Activated CD4-positive, alpha-beta T cell treated with anti-CD3 and anti-CD28 coated beads, Interleukin-2, amount 10 ng/mL, durations not matched to agents 24 days and 14 days (primary cell): ENCODE measurements at regions not wholly inside any gene's neighbourhood (a gene's known extent, or its start where the extent isn't known, plus 50 kb on each side); places are given as distances from the start of the nearest gene placed in this dataset.

Experiments
- DNase-seq: peaks from one replicate; pipeline ENCODE4 v3.0.0; 2022
- H3K27ac Mint-ChIP-seq: one replicate; pipeline ENCODE4 v1.8.0; 2022; ENCODE audit warnings: mild to moderate bottlenecking, mixed read lengths
- H3K27me3 Mint-ChIP-seq: one replicate; pipeline ENCODE4 v1.8.0; 2022; ENCODE audit warnings: mixed read lengths
- H3K36me3 Mint-ChIP-seq: one replicate; pipeline ENCODE4 v1.8.0; 2022; ENCODE audit warnings: low read depth, mild to moderate bottlenecking, mixed read lengths
- H3K4me1 Mint-ChIP-seq: one replicate; pipeline ENCODE4 v1.8.0; 2021; ENCODE audit warnings: mixed read lengths
- H3K4me3 Mint-ChIP-seq: one replicate; pipeline ENCODE4 v1.8.0; 2022; ENCODE audit warnings: mild to moderate bottlenecking, moderate library complexity, mixed read lengths
- H3K9me3 Mint-ChIP-seq: one replicate; pipeline ENCODE4 v1.8.0; 2021; ENCODE audit warnings: mixed read lengths
- intact Hi-C: fragments of 100-400 bp; cut with micrococcal nuclease; formaldehyde crosslinking; loops from one replicate; pipeline ENCODE4 v1.15.1; 2023

DNA sequence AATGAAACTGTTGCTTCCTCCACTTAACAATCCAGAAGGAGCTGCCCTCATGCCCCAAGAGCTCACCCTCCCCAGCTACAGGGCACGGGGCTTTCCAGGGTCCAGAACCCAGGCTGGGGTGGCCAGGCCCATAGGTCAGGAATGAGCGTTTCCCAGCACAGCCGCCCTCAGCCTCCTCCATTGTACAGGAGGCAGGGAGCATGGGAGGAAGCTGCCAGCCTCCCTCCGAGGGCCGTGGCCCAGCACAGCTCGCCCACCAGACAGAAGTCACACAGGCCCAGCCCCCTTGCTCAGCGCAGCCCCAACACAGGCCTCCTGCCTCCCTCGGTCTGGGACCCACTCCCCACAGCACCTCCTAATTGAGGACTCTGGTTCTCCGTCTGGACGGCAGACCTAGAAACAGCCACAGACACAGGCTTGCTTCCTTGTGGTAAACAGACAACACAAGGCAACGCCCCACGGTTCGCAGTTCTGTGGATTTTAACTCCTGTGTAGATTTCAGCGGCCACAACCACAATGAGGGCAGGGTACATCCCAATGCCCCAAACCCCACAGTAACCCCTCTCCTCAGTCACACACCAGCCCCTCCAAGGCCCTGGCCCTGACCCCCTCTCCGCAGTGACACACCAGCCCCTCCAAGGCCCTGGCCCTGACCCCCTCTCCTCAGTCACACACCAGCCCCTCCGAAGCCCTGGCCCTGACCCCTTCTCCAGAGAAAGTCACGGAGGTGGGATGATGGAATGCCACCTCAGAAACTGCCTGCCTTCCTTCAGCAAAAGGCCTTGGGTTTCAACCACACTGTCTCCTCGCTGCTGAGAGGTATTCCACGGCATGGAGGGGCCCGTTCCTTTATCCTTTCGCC, 173.5 kb downstream of the DLL1 start:
- H3K4me1 Mint-ChIP-seq, result no peaks in the 10 kb centered on the region
- H3K36me3 Mint-ChIP-seq, result no peaks in the 10 kb centered on the region
- H3K9me3 Mint-ChIP-seq, result peaks cover 13% of the 10 kb centered on the region
- H3K27me3 Mint-ChIP-seq, result peaks cover 8% of the 10 kb centered on the region
- no peak overlapping the region for H3K27ac Mint-ChIP-seq
- intact Hi-C loops, result no loop called here
- no peak overlapping the region for H3K4me3 Mint-ChIP-seq
- no peak for DNase-seq

DNA sequence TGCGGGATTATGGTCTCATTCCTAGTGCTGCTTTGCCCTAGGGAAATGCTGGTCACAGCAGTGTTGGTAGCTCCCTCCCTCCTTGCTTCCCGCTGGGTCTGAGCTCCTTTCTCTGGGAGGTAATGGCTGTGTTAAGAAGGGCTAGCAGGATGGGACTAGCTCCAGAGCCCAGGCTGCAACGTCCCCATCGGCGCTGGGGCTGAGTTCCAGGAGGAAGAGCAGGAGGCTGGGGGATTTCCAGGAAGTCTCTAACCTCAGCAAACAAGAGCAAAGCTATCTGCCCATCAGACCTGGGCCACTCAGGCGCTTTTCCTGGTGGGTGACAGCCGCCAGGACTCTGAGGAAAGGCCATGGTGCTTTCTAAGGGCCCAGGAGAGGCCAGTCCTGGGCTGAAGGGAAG, 174.2 kb downstream of the DLL1 start:
- H3K4me1 Mint-ChIP-seq, result no peaks in the 10 kb centered on the region
- no peak for DNase-seq
- H3K36me3 Mint-ChIP-seq, result no peaks in the 10 kb centered on the region
- no peak overlapping the region for H3K27ac Mint-ChIP-seq
- no peak overlapping the region for H3K4me3 Mint-ChIP-seq
- peaks cover 7% of the 10 kb centered on the region for H3K27me3 Mint-ChIP-seq
- intact Hi-C loops, result no loop called here
- peaks cover 11% of the 10 kb centered on the region for H3K9me3 Mint-ChIP-seq

DNA sequence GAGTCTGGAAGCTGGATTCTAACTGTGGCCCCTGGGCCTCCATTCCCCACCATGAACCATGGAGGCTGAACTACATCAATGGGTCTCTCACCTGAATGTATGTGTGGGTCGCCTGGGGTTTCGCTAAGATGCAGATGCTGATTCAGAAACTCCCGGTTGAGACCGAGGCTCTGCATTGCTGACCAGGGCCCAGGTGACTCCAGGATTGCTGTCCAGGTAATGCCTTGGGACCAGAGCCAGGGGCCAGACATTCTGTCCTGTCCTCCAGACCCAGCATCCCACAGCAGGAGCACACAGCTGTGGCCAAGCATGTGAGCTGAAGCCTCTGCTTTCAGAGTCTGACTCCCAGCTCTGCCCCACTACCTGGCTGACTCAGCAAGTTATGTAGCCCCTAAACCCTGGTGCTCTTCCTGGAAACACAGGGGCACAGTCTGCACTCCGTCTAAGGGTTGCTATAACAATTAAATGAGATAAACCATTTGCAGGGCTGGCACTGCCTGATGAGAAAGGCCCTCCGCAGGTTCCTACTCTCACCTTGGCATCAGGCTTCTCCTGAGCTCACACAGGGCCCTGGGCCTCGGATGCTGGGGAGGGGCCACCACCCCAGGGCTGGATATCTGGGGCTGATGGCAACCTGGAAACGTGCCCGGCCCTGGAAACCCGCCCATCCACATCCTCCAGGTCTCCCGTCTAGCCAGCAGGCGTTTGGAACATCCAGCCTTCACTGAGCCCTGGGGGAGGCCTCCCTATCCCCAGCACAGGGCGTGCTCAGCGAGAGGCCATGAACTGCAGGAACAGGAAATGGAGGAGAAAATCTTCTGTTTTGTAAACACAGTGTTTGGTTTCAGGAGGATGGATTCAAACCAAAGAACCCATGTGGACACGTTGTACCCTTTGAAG, 175.7 kb downstream of the DLL1 start:
- peaks cover 4% of the 10 kb centered on the region for H3K9me3 Mint-ChIP-seq
- no peak overlapping the region for H3K4me3 Mint-ChIP-seq
- H3K4me1 Mint-ChIP-seq, result no peaks in the 10 kb centered on the region
- intact Hi-C loops, result no loop called here
- peaks cover 5% of the 10 kb centered on the region for H3K27me3 Mint-ChIP-seq
- no peaks in the 10 kb centered on the region for H3K36me3 Mint-ChIP-seq
- no peak overlapping the region for H3K27ac Mint-ChIP-seq
- DNase-seq, result no peak

DNA sequence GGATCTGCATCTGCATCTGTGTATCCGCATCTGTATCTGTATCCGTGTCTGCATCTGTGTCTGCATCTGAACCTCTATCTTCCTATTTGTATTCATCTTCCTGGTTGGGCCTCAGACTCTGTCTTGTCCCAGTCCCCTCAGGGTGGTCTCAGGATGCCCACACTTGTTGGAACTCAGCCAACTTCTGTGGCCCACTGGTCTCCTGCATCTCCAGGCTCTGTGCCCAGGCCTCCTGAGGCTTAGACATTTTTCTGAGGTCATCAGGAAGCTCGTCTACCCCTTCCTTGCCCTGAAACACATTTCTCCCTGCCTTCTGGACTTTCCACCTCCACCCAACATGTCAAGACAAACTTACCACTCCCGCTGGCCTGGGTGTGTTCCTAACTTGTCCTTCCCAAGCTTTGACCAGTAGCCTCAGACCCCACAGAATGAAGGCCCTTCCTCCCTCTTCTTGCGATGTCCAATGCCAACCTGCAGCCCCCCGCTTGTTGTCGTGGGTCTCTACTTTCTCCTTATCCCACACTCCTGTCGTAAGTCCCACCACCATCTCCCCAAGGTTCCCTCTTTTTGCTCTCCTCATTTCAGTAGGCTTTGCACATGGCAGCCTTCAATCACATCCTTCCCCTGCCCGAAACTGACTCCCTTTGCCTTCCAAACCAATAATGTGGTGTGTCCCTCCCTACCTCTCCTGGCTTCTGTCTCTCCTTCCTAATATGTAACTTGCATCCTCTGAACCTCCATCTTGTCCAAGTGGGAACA, 176.5 kb downstream of the DLL1 start:
- H3K27ac Mint-ChIP-seq, result no peak overlapping the region
- intact Hi-C loops, result no loop called here
- H3K9me3 Mint-ChIP-seq, result no peaks in the 10 kb centered on the region
- no peak for DNase-seq
- H3K27me3 Mint-ChIP-seq, result peaks cover 5% of the 10 kb centered on the region
- H3K4me3 Mint-ChIP-seq, result no peak overlapping the region
- no peaks in the 10 kb centered on the region for H3K4me1 Mint-ChIP-seq
- H3K36me3 Mint-ChIP-seq, result no peaks in the 10 kb centered on the region

DNA sequence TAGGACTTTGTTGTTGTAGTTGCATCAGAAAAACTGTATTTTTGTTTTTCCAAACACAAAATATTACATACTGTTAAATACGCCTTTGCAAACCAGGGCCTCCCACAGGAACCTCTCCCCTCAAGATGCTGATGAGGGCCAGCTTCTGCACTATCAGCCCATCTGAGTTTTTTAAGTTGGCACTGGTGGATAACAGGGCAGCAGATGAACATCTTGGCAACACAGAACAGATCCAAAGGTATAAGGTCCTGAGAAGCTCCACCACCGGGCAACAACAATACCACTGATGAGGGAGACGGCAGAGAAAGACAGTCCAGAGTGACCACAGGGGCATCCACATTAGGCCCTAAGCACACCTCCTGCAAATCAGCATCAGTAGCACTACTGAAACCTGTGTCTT, 177.7 kb downstream of the DLL1 start:
- H3K9me3 Mint-ChIP-seq, result no peaks in the 10 kb centered on the region
- H3K27ac Mint-ChIP-seq, result no peak overlapping the region
- intact Hi-C loops, result no loop called here
- H3K27me3 Mint-ChIP-seq, result peaks cover 5% of the 10 kb centered on the region
- no peak for DNase-seq
- H3K36me3 Mint-ChIP-seq, result no peaks in the 10 kb centered on the region
- H3K4me3 Mint-ChIP-seq, result no peak overlapping the region
- no peaks in the 10 kb centered on the region for H3K4me1 Mint-ChIP-seq

DNA sequence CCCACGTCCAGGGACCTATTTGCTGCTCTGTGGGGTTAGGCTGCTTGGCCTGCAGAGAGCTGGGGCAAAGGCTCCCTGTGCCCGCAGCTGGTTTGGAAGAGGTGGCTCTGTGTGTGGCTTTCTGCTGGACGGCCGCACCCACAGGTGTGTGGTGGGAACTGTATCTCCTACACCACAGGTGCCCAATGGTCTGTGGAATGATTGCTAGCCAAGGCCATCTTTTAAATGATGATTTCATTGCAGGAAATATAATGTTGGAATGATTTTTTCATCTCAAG, 178.4 kb downstream of the DLL1 start:
- Mint-ChIP-seq H3K27ac (no peak overlapping the region), H3K4me1 (no peaks in the 10 kb centered on the region), H3K9me3 (no peaks in the 10 kb centered on the region), H3K4me3 (no peak overlapping the region), H3K27me3 (peaks cover 5% of the 10 kb centered on the region), H3K36me3 (no peaks in the 10 kb centered on the region)
- DNase-seq, result no peak
- intact Hi-C loops, result no loop called here

DNA sequence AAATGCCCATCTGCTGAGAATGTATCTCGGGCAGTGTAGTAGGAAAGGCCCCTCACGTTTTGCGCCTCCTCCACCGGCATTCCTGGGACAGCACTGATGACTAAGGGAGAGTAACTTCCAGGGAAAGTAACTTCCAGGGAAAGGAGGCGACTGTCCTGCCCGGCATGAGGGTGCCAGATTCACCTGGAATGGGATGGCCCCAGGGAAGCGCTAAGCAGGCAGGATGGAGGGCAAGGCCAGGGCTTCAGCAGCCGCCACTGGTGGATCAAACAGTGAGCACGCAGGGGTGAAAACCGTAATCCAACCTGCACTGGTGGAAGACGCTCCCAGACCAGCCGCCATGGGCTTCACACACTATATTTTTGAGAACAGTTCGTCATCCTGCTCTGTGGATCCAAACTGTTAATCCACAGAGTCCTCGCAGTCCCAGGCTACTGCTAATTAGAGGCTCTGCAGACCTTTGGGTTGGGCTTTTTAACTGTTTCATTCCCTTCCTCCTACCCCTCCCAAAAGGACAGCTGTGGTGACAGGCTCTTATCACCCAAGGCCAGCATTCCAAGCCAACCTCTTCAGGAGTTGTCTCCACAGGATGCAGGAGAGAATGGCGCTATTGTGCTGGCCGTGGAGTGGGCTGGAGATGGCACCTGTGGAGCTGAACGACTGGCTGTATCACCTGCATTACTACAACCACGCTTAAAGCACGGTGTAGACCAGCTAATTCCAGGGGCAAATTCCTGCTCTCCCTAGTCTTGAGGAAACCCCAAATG, 178.9 kb downstream of the DLL1 start:
- DNase-seq, result no peak
- Mint-ChIP-seq H3K36me3 (no peaks in the 10 kb centered on the region), H3K27me3 (peaks cover 7% of the 10 kb centered on the region), H3K4me1 (no peaks in the 10 kb centered on the region), H3K4me3 (no peak overlapping the region), H3K27ac (no peak overlapping the region), H3K9me3 (no peaks in the 10 kb centered on the region)
- intact Hi-C loops, result no loop called here

DNA sequence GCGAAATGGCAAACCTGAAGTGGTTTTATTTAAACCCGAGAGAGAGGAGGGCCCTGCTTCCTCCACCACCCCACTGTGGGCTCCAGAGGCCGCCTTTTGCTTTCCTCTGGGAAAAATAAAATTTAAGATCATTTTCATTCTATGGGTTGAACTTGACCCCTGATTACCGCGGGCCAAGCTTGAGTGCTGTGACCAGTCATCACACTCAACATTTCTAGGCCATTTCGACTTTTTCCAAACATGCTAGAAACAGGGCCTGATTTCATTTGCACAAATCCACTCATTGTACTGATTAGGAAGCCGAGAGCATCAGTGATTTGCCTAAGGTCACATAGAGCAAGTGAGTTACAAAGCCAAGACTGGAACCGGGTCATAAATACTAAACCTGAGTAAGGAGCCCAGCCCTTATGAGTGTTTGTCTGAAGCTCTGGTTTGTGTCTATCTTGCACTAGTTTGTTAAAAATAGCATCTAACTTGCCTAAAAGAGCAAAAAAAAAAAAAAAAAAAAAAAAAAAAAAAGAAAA, 179.7 kb downstream of the DLL1 start:
- no peaks in the 10 kb centered on the region for H3K9me3 Mint-ChIP-seq
- no peaks in the 10 kb centered on the region for H3K36me3 Mint-ChIP-seq
- no peak for DNase-seq
- H3K27ac Mint-ChIP-seq, result no peak overlapping the region
- intact Hi-C loops, result no loop called here
- H3K27me3 Mint-ChIP-seq, result peaks cover 10% of the 10 kb centered on the region
- H3K4me1 Mint-ChIP-seq, result no peaks in the 10 kb centered on the region
- H3K4me3 Mint-ChIP-seq, result no peak overlapping the region

DNA sequence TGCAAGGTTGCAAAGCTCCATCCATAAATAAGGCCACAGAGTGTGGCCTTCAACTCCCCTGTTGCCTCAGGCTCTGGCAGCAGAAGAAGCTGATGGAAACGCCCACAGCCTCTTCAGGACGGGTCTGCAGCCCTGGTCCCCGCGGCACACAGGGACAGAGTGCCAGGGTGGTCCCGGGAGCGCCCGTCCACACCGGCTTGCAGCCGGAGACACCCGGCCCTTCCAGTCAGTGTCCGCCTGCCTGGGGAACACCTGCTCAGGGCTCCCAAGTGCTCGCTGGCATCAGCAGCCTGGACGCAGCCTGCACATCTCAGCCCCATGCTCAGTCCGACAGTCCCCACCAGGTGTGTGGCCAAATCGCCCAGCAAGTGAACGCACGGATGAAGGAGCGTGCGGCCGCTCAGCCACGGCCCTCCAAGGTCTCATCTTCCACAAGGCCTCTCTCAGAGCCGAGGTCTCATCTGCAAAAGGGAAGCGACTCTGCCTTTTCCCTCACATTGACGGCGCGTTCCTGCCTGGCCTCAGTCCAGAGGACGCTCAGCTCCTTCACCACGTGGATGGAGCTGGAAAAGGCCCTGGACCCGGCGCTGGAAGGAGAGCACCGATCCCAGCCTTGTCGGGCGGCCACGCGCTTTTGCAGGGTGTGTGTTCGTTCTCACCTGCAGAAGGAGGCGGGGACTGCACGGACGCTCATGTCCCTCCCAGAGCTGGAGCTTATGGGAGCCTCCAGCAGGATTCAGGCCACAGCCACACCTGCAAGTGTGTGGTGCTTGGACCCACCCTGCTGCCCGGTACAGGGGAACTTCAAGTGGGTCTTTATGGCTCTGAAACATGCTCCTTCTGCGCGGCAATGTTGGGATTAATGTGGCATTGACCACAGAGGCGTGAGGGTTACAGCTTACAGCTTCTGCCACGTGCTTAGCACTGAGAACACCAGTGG, 180.4 kb downstream of the DLL1 start:
- Mint-ChIP-seq H3K9me3 (no peaks in the 10 kb centered on the region), H3K27ac (no peak overlapping the region), H3K36me3 (no peaks in the 10 kb centered on the region), H3K27me3 (peaks cover 12% of the 10 kb centered on the region), H3K4me1 (no peaks in the 10 kb centered on the region), H3K4me3 (no peak overlapping the region)
- no peak for DNase-seq
- intact Hi-C loops, result no loop called here

DNA sequence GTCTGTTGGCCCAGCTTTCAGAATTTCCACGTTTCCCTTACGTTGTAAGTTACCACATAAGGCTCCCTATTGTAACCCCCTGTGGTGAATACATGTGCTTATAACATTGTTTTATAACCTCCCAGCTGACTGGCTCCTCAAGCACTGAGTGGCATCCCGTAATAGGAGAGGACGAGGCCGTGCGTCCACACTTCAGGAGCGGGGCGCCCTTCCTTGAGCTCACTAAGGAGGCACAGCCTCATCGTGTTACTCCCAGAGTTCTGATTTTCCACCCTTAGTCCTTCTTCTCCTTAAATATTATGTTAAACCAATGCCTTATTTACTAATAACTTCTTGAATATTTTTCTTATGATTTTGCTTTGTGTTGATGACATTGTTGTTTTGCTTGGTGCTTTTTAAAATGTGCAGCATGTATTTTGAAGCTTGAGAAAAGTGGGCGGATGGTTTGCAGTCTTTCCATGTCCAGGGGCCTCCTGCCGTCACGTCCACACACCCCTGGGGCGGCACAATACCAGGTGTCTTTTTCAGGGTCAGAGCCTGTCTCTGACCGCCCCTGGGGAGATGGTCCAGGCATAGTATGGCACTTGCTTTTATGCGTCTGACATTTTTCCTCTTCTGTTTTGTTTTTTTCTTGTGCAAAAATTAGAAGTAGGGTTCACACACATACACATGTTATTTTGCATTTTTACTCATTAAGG, 181.8 kb downstream of the DLL1 start:
- no peak overlapping the region for H3K27ac Mint-ChIP-seq
- no peak for DNase-seq
- no peaks in the 10 kb centered on the region for H3K9me3 Mint-ChIP-seq
- H3K4me1 Mint-ChIP-seq, result no peaks in the 10 kb centered on the region
- H3K36me3 Mint-ChIP-seq, result no peaks in the 10 kb centered on the region
- no peak overlapping the region for H3K4me3 Mint-ChIP-seq
- H3K27me3 Mint-ChIP-seq, result peaks cover 12% of the 10 kb centered on the region
- intact Hi-C loops, result no loop called here

DNA sequence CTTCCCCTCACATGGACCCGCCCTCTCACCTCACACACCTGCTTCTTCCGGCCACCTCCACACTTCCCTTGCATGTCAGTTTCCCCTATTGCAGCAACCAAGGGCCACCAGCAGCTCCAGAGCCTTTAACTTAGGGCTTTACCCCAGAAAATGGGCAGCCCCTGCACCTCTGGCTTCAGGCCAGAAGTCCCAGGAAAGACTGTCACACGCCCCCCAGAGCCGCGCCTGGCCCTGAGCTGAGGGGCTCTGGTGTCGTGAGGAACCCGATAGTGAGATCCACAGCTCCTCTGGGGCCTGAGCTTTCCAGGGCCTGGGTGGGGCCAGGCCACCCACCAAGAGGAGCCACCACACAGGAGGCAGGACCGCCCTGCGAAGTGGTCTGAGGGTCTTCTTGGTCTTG, 182.4 kb downstream of the DLL1 start:
- no peak for DNase-seq

DNA sequence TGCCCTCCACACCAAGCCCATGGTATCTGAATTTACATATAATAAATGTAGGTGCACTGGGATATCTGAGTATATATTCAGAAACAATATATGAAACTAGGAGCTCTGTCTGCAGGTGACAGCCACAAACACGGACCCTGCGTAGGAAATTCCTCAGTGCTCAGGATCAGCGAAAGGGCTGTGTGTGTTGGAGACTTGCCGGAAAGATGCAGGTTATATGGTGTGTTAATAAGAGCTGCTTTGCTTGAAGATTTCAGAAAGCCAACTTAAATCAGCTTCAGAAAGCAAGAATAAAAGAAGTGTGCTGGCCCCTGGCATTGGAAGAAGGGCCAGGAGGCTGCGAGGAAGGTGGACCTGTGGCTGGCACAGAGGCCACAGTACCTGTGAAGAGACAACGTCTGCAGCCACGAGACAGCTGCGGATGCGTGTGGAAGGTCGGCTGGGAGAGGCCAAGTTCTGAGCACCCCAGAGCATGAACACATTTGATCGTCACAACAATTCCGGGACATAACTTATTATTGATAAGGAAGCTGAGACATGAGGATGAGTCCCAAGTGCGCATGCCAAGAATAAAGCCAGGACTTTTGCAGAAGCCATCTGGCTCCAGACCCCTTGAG, 183.2 kb downstream of the DLL1 start:
- Mint-ChIP-seq H3K9me3 (no peaks in the 10 kb centered on the region), H3K27ac (no peak overlapping the region), H3K27me3 (peaks cover 12% of the 10 kb centered on the region), H3K4me1 (no peaks in the 10 kb centered on the region), H3K36me3 (no peaks in the 10 kb centered on the region), H3K4me3 (no peak overlapping the region)
- intact Hi-C loops, result no loop called here
- no peak for DNase-seq

More for the DNA sequence above, 182.4 kb downstream of the DLL1 start:
- Mint-ChIP-seq H3K27me3 (peaks cover 12% of the 10 kb centered on the region), H3K27ac (no peak overlapping the region), H3K4me1 (no peaks in the 10 kb centered on the region), H3K36me3 (no peaks in the 10 kb centered on the region), H3K9me3 (no peaks in the 10 kb centered on the region), H3K4me3 (no peak overlapping the region)
- intact Hi-C loops, result no loop called here
